Panc1 (cell line): ENCODE measurements at regions not wholly inside any gene's neighbourhood (a gene's known extent, or its start where the extent isn't known, plus 50 kb on each side); places are given as distances from the start of the nearest gene placed in this dataset.

Source experiments
- ATAC-seq: fragments of 200-7000 bp; cut with Tn5 transposase; 2 replicates; pipeline ENCODE4 v1.9.1; 2020; ENCODE audit warnings: mild to moderate bottlenecking, moderate library complexity
- BruUV-seq: library from RNA; stranded (reverse); fragments of 400-500 nt; replicated peaks from 2 replicates; lab custom pipeline; 2021; lab: Mats Ljungman, UMichigan
- CTCF ChIA-PET: fragments of 300-600 bp; sonication (Branson Sonifier 250); formaldehyde crosslinking; loops from one replicate; lab custom pipeline; 2022; ENCODE audit warnings: antibody characterized with exemption; lab: Charles Lee
- POLR2A ChIA-PET: fragments of 300-600 bp; sonication (Branson Sonifier 250); formaldehyde crosslinking; loops from one replicate; lab custom pipeline; 2022; ENCODE audit warnings: antibody characterized with exemption; lab: Charles Lee
- DNase-seq: peaks from one replicate; pipeline ENCODE4 v3.0.0-alpha.2; 2010; ENCODE audit warnings: low read depth, low spot score
- H3K27ac ChIP-seq: 2 replicates; pipeline ENCODE4 v1.5.1; 2011; ENCODE audit warnings: mild to moderate bottlenecking, low read length, inconsistent platforms
- H3K27me3 ChIP-seq: fragments of 200-500 bp; sonication (Bioruptor generic); 2 replicates; pipeline ENCODE4 v1.6.0; 2014; ENCODE audit warnings: low read length, inconsistent platforms; ENCODE audit not compliant: control insufficient read depth, insufficient read depth
- H3K36me3 ChIP-seq: fragments of 200-500 bp; sonication (Bioruptor generic); 2 replicates; pipeline ENCODE4 v1.5.1; 2014; ENCODE audit warnings: inconsistent platforms, mild to moderate bottlenecking, low read length, moderate library complexity; ENCODE audit not compliant: control insufficient read depth, insufficient read depth
- H3K4me1 ChIP-seq: 2 replicates; pipeline ENCODE4 v1.5.1; 2011; ENCODE audit warnings: inconsistent platforms, mild to moderate bottlenecking, low read length, moderate library complexity; ENCODE audit not compliant: control insufficient read depth, insufficient read depth
- H3K4me3 ChIP-seq, 2 experiments: 2 replicates each; pipeline ENCODE4 v1.5.1; 2011 to 2012; ENCODE audit warnings: low read depth in 2 of 2, low read length in 2 of 2, mild to moderate bottlenecking in 2 of 2, inconsistent platforms in 1 of 2, moderate library complexity in 1 of 2
- H3K9me3 ChIP-seq: fragments of 200-500 bp; sonication (Bioruptor generic); 2 replicates; pipeline ENCODE4 v1.5.1; 2014; ENCODE audit warnings: low read depth, mild to moderate bottlenecking, inconsistent platforms, low read length, moderate library complexity; ENCODE audit not compliant: control insufficient read depth, insufficient read depth
- POLR2AphosphoS5 ChIP-seq: IDR thresholded peaks from 2 replicates; pipeline ENCODE4 v1.6.1; 2012; ENCODE audit warnings: mild to moderate bottlenecking, low read depth, low read length, moderate library complexity
- SIN3A ChIP-seq: IDR thresholded peaks from 2 replicates; pipeline ENCODE4 v1.6.1; 2012; ENCODE audit warnings: low read depth, mild to moderate bottlenecking, low read length, moderate library complexity, borderline replicate concordance; ENCODE audit not compliant: insufficient read depth
- TCF7L2 ChIP-seq: IDR thresholded peaks from 2 replicates; pipeline ENCODE4 v1.6.1; 2011; ENCODE audit warnings: mild to moderate bottlenecking, low read depth, low read length, inconsistent platforms
- in situ Hi-C: cut with HindIII; loops from 2 replicates; pipeline ENCODE4 v1.10.0; 2016; ENCODE audit warnings: low sequenced_read_pairs, low pct_unique_long_range_greater_than_20kb
- intact Hi-C: fragments of 100-400 bp; cut with micrococcal nuclease; formaldehyde crosslinking; loops from one replicate; pipeline ENCODE4 v1.10.0; 2022; ENCODE audit not compliant: unreplicated experiment
- TF ChIP-seq, protein P1 (sequence below): fragments of 450-650 bp; IDR thresholded peaks from 2 replicates; pipeline ENCODE4 v1.5.1; 2017; ENCODE audit warnings: mild to moderate bottlenecking
- TF ChIP-seq, protein P2 (sequence below), 2 experiments: IDR thresholded peaks; 2 replicates each; pipeline ENCODE4 v1.6.1; 2011 to 2012; ENCODE audit warnings: low read depth in 2 of 2, control low read depth in 1 of 2, low read length in 1 of 2, mild to moderate bottlenecking in 1 of 2, moderate library complexity in 1 of 2; ENCODE audit not compliant: insufficient read depth in 1 of 2

DNA sequence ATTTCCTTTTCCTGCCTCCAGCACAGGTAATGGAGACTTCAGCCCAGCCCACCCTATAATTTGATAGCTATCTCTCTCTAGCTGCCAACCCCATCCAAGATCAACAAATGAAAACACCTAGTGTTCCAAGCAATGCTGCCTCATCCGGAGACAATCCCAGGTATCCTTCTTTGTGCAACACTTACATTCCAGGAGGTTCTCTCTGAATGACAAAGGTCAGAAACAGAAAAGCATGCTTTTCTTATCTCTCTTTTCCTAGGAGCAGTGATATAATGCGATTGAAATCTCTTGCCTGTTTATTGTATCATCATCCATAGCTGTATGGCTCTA lies 699.3 kb downstream of the INHBA start:
- H3K9me3 ChIP-seq, result no peaks in the 10 kb centered on the region
- no peaks in the 10 kb centered on the region for H3K36me3 ChIP-seq
- ChIA-PET POLR2A (no interaction called here), CTCF (no interaction called here)
- no peak for TF ChIP-seq TCF7L2
- TF ChIP-seq, protein P1, sequence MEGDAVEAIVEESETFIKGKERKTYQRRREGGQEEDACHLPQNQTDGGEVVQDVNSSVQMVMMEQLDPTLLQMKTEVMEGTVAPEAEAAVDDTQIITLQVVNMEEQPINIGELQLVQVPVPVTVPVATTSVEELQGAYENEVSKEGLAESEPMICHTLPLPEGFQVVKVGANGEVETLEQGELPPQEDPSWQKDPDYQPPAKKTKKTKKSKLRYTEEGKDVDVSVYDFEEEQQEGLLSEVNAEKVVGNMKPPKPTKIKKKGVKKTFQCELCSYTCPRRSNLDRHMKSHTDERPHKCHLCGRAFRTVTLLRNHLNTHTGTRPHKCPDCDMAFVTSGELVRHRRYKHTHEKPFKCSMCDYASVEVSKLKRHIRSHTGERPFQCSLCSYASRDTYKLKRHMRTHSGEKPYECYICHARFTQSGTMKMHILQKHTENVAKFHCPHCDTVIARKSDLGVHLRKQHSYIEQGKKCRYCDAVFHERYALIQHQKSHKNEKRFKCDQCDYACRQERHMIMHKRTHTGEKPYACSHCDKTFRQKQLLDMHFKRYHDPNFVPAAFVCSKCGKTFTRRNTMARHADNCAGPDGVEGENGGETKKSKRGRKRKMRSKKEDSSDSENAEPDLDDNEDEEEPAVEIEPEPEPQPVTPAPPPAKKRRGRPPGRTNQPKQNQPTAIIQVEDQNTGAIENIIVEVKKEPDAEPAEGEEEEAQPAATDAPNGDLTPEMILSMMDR, result no peak
- TF ChIP-seq, protein P2, sequence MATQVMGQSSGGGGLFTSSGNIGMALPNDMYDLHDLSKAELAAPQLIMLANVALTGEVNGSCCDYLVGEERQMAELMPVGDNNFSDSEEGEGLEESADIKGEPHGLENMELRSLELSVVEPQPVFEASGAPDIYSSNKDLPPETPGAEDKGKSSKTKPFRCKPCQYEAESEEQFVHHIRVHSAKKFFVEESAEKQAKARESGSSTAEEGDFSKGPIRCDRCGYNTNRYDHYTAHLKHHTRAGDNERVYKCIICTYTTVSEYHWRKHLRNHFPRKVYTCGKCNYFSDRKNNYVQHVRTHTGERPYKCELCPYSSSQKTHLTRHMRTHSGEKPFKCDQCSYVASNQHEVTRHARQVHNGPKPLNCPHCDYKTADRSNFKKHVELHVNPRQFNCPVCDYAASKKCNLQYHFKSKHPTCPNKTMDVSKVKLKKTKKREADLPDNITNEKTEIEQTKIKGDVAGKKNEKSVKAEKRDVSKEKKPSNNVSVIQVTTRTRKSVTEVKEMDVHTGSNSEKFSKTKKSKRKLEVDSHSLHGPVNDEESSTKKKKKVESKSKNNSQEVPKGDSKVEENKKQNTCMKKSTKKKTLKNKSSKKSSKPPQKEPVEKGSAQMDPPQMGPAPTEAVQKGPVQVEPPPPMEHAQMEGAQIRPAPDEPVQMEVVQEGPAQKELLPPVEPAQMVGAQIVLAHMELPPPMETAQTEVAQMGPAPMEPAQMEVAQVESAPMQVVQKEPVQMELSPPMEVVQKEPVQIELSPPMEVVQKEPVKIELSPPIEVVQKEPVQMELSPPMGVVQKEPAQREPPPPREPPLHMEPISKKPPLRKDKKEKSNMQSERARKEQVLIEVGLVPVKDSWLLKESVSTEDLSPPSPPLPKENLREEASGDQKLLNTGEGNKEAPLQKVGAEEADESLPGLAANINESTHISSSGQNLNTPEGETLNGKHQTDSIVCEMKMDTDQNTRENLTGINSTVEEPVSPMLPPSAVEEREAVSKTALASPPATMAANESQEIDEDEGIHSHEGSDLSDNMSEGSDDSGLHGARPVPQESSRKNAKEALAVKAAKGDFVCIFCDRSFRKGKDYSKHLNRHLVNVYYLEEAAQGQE (IDR thresholded peaks at IDR 0.05; ENCODE audit: insufficient read depth in 1 of 2, low read depth in 2 of 2, low read length in 1 of 2), result no peak
- no peak for TF ChIP-seq POLR2AphosphoS5
- TF ChIP-seq SIN3A, result no peak
- ATAC-seq (no peak), DNase-seq (no peak)
- no peaks in the 10 kb centered on the region for H3K4me1 ChIP-seq
- no peak overlapping the region for H3K27ac ChIP-seq
- no peak overlapping the region for H3K4me3 ChIP-seq
- in situ Hi-C loops (no loop called here), intact Hi-C loops (no loop called here)
- H3K27me3 ChIP-seq, result no peaks in the 10 kb centered on the region
- BruUV-seq, result no TSS peak

DNA sequence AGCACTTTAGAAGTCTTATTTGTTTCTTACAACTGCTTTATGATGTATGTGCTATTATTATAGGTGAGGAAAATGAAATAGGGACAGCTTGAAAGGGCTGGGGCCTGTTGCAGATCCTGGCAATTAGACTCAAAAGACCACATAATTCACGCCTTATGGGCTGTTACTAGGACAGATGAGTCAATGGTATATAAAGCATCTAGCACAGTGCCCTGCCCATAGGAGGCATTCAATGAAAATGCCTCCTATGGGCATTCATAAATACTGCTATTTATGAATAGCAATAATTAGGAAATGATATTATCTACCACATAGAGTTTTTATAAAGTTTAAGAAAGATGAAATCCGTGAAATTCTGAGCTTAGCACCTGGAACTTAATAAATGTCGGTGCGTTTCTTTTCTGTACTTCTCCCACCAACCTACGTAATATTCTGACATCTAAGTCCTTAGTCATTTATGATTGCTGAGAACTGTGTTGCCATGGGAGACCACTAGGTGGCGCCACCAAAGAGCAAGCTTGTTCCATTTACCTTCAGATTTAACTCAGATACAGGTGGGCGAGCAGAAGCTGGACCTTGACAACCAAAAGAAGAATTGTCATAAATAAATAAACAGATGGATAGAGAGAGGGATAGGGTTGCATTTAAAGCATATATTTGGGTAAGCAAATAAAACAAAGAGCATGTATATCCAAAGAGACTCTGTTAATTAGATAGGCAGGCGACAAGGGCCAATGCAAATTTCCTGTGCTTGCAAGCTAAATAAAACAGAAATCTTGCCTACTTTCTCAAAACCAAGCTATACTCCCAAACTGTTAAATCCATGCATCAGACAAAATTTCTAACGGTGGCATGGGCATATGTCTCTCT lies 699.9 kb downstream of the INHBA start:
- Histone ChIP-seq H3K4me3 (no peak overlapping the region), H3K9me3 (no peaks in the 10 kb centered on the region), H3K27ac (no peak overlapping the region), H3K36me3 (no peaks in the 10 kb centered on the region), H3K4me1 (no peaks in the 10 kb centered on the region), H3K27me3 (no peaks in the 10 kb centered on the region)
- TF ChIP-seq POLR2AphosphoS5, result no peak
- TF ChIP-seq, protein P1, result peak; percentile 85
- ChIA-PET POLR2A (no interaction called here), CTCF (interaction anchor here (0.7 kb wide), 1 partner anchor 1046 kb away, joined by 3 read pairs; no protein-coding TSS in a partner anchor)
- BruUV-seq, result no TSS peak
- DNase-seq (no peak), ATAC-seq (no peak)
- in situ Hi-C loops (no loop called here), intact Hi-C loops (no loop called here)
